HL-60 (cell line): ENCODE measurements at regions not wholly inside any gene's neighbourhood (a gene's known extent, or its start where the extent isn't known, plus 50 kb on each side); places are given as distances from the start of the nearest gene placed in this dataset.
"Not testable (repeated sequence)": the region's sequence is repeated elsewhere in the genome, so short reads cannot be mapped to it uniquely, and the experiment has no call there.

ENCODE experiments used
- GABPA ChIP-seq: IDR thresholded peaks from 2 replicates; pipeline ENCODE4 v1.6.1; 2012; ENCODE audit warnings: low read depth
- SPI1 ChIP-seq: IDR thresholded peaks from 2 replicates; pipeline ENCODE4 v1.6.1; 2012; ENCODE audit warnings: low read depth, mild to moderate bottlenecking, borderline replicate concordance
- TF ChIP-seq, protein P1 (sequence below): IDR thresholded peaks from one replicate; pipeline ENCODE4 v1.5.1; 2011; ENCODE audit warnings: low read length, control low read depth, inconsistent platforms; ENCODE audit not compliant: insufficient read depth

DNA sequence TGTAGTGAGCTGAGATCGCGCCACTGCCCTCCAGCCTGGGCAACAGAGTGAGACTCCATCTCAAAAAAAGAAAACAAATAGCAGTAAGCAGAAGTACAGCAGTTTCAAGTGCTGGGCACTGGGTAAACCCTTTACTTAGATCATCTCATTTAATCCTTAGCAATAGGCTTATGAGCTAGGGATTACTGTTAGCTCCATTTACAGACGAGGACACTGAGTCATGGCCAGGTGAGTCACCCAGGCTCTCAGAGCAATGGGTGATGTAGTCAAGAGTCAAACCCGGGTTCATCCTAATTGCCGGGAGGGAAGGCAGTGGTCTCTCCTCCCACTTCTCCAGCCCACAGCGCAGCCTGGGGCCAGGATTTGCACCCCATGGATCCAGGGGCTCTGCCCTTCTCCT, 473.6 kb downstream of the TP53TG3F start:
- TF ChIP-seq, protein P1, sequence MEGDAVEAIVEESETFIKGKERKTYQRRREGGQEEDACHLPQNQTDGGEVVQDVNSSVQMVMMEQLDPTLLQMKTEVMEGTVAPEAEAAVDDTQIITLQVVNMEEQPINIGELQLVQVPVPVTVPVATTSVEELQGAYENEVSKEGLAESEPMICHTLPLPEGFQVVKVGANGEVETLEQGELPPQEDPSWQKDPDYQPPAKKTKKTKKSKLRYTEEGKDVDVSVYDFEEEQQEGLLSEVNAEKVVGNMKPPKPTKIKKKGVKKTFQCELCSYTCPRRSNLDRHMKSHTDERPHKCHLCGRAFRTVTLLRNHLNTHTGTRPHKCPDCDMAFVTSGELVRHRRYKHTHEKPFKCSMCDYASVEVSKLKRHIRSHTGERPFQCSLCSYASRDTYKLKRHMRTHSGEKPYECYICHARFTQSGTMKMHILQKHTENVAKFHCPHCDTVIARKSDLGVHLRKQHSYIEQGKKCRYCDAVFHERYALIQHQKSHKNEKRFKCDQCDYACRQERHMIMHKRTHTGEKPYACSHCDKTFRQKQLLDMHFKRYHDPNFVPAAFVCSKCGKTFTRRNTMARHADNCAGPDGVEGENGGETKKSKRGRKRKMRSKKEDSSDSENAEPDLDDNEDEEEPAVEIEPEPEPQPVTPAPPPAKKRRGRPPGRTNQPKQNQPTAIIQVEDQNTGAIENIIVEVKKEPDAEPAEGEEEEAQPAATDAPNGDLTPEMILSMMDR: not testable (repeated sequence)
- not testable (repeated sequence) for TF ChIP-seq SPI1, GABPA
